ENCODE measurements at regions not wholly inside any gene's neighbourhood (a gene's known extent, or its start where the extent isn't known, plus 50 kb on each side); places are given as distances from the start of the nearest gene placed in this dataset.

- in situ Hi-C loops (cut with HindIII; ENCODE audit: low pct_unique_long_range_greater_than_20kb, low sequenced_read_pairs) (no loop called here), intact Hi-C loops (cut with micrococcal nuclease; ENCODE audit: unreplicated experiment) (no loop called here)
- CTCF ChIA-PET: no interaction called here
- POLR2A ChIA-PET: no interaction called here
- Histone ChIP-seq H3K36me3 (ENCODE audit: control insufficient read depth, insufficient read depth, low read length) (no peaks in the 10 kb centered on the region), H3K27ac (ENCODE audit: low read length) (no peak overlapping the region), H3K4me1 (ENCODE audit: control insufficient read depth, insufficient read depth, low read length) (no peaks in the 10 kb centered on the region), H3K27me3 (ENCODE audit: control insufficient read depth, insufficient read depth, low read length) (no peaks in the 10 kb centered on the region), H3K9me3 (ENCODE audit: control insufficient read depth, insufficient read depth, low read depth, low read length) (no peaks in the 10 kb centered on the region), H3K4me3 (ENCODE audit: low read depth in 2 of 2, low read length in 2 of 2) (no peak overlapping the region)
- TF ChIP-seq POLR2AphosphoS5 (IDR thresholded peaks at IDR 0.05; ENCODE audit: low read depth, low read length) (no peak), TCF7L2 (IDR thresholded peaks at IDR 0.05; ENCODE audit: low read depth, low read length) (no peak), REST (IDR thresholded peaks at IDR 0.05; ENCODE audit: insufficient read depth in 1 of 2, low read depth in 2 of 2, low read length in 1 of 2) (no peak)
- BruUV-seq (replicated peaks): no TSS peak
- DNase-seq (ENCODE audit: low read depth, low spot score) (no peak), ATAC-seq (no peak)
These were observed 350.0 kb upstream of the CASK start for GRCh38 chrX:42273387-42273786.

- ATAC-seq: no peak
- POLR2A ChIA-PET: no interaction called here
- DNase-seq (ENCODE audit: low read depth, low spot score): no peak
- Histone ChIP-seq H3K9me3 (ENCODE audit: control insufficient read depth, insufficient read depth, low read depth, low read length) (no peaks in the 10 kb centered on the region), H3K4me1 (ENCODE audit: control insufficient read depth, insufficient read depth, low read length) (no peaks in the 10 kb centered on the region), H3K4me3 (ENCODE audit: low read depth in 2 of 2, low read length in 2 of 2) (no peak overlapping the region), H3K27ac (ENCODE audit: low read length) (no peak overlapping the region), H3K27me3 (ENCODE audit: control insufficient read depth, insufficient read depth, low read length) (no peaks in the 10 kb centered on the region), H3K36me3 (ENCODE audit: control insufficient read depth, insufficient read depth, low read length) (no peaks in the 10 kb centered on the region)
- TF ChIP-seq POLR2AphosphoS5 (IDR thresholded peaks at IDR 0.05; ENCODE audit: low read depth, low read length) (no peak), SIN3A (IDR thresholded peaks at IDR 0.05; ENCODE audit: borderline replicate concordance, insufficient read depth, low read depth, low read length) (no peak)
- CTCF ChIA-PET: no interaction called here
- in situ Hi-C loops (cut with HindIII; ENCODE audit: low pct_unique_long_range_greater_than_20kb, low sequenced_read_pairs): no loop called here
- BruUV-seq (replicated peaks): no TSS peak
- intact Hi-C loops (cut with micrococcal nuclease; ENCODE audit: unreplicated experiment): no loop called here
These were observed 345.8 kb upstream of the CASK start for GRCh38 chrX:42269186-42269585.

GRCh38 chrX:42260854-42261253 lies 337.5 kb upstream of the CASK start:
- no TSS peak for BruUV-seq (replicated peaks)
- DNase-seq (ENCODE audit: low read depth, low spot score) (no peak), ATAC-seq (no peak)
- no peaks in the 10 kb centered on the region for H3K4me1 ChIP-seq (ENCODE audit: control insufficient read depth, insufficient read depth, low read length)
- ChIA-PET POLR2A (no interaction called here), CTCF (no interaction called here)
- H3K27me3 ChIP-seq (ENCODE audit: control insufficient read depth, insufficient read depth, low read length): no peaks in the 10 kb centered on the region
- no peak overlapping the region for H3K4me3 ChIP-seq (ENCODE audit: low read depth in 2 of 2, low read length in 2 of 2)
- TF ChIP-seq SIN3A (IDR thresholded peaks at IDR 0.05; ENCODE audit: borderline replicate concordance, insufficient read depth, low read depth, low read length) (no peak), POLR2AphosphoS5 (IDR thresholded peaks at IDR 0.05; ENCODE audit: low read depth, low read length) (no peak), TCF7L2 (IDR thresholded peaks at IDR 0.05; ENCODE audit: low read depth, low read length) (no peak), REST (IDR thresholded peaks at IDR 0.05; ENCODE audit: insufficient read depth in 1 of 2, low read depth in 2 of 2, low read length in 1 of 2) (no peak), CTCF (IDR thresholded peaks at IDR 0.05) (no peak)
- H3K9me3 ChIP-seq (ENCODE audit: control insufficient read depth, insufficient read depth, low read depth, low read length): no peaks in the 10 kb centered on the region
- H3K36me3 ChIP-seq (ENCODE audit: control insufficient read depth, insufficient read depth, low read length): no peaks in the 10 kb centered on the region
- in situ Hi-C loops (cut with HindIII; ENCODE audit: low pct_unique_long_range_greater_than_20kb, low sequenced_read_pairs): no loop called here
- H3K27ac ChIP-seq (ENCODE audit: low read length): no peak overlapping the region
- intact Hi-C loops (cut with micrococcal nuclease; ENCODE audit: unreplicated experiment): no loop called here

Data from Panc1 (cell line).